ENCODE measurements at regions not wholly inside any gene's neighbourhood (a gene's known extent, or its start where the extent isn't known, plus 50 kb on each side); places are given as distances from the start of the nearest gene placed in this dataset.

DNA sequence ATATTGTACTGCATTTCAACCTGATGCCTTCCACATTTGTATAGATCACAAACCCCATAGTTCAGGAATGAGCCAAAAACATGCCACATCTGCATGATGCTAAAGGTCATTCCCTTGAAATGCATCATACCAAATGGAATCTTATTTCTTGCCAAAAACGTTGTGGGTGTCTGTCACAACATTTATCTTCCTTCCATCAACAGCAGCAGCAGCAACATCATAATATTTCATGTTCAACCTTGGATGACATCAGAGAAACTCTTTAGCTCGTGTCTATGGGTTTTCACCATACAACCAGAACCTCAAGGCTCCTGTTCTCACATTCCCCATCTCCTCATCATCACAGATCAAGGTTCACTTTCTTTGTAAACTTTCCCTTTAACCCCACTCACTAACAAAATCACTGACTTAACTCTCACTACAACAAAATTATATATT, 221.3 kb upstream of the CTAGE1 start:
- no peaks in the 10 kb centered on the region for H4K20me1 ChIP-seq (ENCODE audit: insufficient read depth)
- no peaks in the 10 kb centered on the region for H3K9me2 ChIP-seq (ENCODE audit: insufficient read depth, low read length)
- no peaks in the 10 kb centered on the region for H3K9me3 ChIP-seq (ENCODE audit: low read length)
- TF ChIP-seq EP300 (conservative IDR thresholded peaks at IDR 0.05; ENCODE audit: poor library complexity, severe bottlenecking) (no peak), SMC3 (conservative IDR thresholded peaks at IDR 0.05; ENCODE audit: poor library complexity) (no peak), POLR2AphosphoS5 (IDR thresholded peaks at IDR 0.05) (no peak), MXI1 (conservative IDR thresholded peaks at IDR 0.05; ENCODE audit: poor library complexity, severe bottlenecking) (no peak), EZH2 (IDR thresholded peaks at IDR 0.05; ENCODE audit: borderline replicate concordance, insufficient read depth, low read length, poor library complexity, severe bottlenecking) (no peak), TAF1 (IDR thresholded peaks at IDR 0.05; ENCODE audit: low read depth) (no peak), RAD21 (conservative IDR thresholded peaks at IDR 0.05) (no peak)
- TF ChIP-seq, protein P1, sequence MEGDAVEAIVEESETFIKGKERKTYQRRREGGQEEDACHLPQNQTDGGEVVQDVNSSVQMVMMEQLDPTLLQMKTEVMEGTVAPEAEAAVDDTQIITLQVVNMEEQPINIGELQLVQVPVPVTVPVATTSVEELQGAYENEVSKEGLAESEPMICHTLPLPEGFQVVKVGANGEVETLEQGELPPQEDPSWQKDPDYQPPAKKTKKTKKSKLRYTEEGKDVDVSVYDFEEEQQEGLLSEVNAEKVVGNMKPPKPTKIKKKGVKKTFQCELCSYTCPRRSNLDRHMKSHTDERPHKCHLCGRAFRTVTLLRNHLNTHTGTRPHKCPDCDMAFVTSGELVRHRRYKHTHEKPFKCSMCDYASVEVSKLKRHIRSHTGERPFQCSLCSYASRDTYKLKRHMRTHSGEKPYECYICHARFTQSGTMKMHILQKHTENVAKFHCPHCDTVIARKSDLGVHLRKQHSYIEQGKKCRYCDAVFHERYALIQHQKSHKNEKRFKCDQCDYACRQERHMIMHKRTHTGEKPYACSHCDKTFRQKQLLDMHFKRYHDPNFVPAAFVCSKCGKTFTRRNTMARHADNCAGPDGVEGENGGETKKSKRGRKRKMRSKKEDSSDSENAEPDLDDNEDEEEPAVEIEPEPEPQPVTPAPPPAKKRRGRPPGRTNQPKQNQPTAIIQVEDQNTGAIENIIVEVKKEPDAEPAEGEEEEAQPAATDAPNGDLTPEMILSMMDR (IDR thresholded peaks at IDR 0.05; ENCODE audit: poor library complexity, severe bottlenecking), result no peak
- TF ChIP-seq, protein P2, sequence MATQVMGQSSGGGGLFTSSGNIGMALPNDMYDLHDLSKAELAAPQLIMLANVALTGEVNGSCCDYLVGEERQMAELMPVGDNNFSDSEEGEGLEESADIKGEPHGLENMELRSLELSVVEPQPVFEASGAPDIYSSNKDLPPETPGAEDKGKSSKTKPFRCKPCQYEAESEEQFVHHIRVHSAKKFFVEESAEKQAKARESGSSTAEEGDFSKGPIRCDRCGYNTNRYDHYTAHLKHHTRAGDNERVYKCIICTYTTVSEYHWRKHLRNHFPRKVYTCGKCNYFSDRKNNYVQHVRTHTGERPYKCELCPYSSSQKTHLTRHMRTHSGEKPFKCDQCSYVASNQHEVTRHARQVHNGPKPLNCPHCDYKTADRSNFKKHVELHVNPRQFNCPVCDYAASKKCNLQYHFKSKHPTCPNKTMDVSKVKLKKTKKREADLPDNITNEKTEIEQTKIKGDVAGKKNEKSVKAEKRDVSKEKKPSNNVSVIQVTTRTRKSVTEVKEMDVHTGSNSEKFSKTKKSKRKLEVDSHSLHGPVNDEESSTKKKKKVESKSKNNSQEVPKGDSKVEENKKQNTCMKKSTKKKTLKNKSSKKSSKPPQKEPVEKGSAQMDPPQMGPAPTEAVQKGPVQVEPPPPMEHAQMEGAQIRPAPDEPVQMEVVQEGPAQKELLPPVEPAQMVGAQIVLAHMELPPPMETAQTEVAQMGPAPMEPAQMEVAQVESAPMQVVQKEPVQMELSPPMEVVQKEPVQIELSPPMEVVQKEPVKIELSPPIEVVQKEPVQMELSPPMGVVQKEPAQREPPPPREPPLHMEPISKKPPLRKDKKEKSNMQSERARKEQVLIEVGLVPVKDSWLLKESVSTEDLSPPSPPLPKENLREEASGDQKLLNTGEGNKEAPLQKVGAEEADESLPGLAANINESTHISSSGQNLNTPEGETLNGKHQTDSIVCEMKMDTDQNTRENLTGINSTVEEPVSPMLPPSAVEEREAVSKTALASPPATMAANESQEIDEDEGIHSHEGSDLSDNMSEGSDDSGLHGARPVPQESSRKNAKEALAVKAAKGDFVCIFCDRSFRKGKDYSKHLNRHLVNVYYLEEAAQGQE (IDR thresholded peaks at IDR 0.05; ENCODE audit: borderline replicate concordance), result no peak
- no peaks in the 10 kb centered on the region for H3F3A ChIP-seq (ENCODE audit: insufficient read depth, low read length, poor library complexity, severe bottlenecking)
- no peaks in the 10 kb centered on the region for H3K79me2 ChIP-seq (replicated peaks; ENCODE audit: insufficient read depth, low read length)
- H3K9ac ChIP-seq (ENCODE audit: low read length), result no peak overlapping the region
- H3K4me3 ChIP-seq (ENCODE audit: low read length), result no peak overlapping the region
- H3K36me3 ChIP-seq (ENCODE audit: insufficient read depth, low read length), result no peaks in the 10 kb centered on the region
- H3K4me2 ChIP-seq (ENCODE audit: low read length), result no peak overlapping the region
- no peaks in the 10 kb centered on the region for H3K27me3 ChIP-seq (ENCODE audit: insufficient read depth, low read depth, low read length)
- no peak overlapping the region for H3K27ac ChIP-seq (ENCODE audit: low read length)
- H2AFZ ChIP-seq (ENCODE audit: low read depth, low read length), result no peak overlapping the region

DNA sequence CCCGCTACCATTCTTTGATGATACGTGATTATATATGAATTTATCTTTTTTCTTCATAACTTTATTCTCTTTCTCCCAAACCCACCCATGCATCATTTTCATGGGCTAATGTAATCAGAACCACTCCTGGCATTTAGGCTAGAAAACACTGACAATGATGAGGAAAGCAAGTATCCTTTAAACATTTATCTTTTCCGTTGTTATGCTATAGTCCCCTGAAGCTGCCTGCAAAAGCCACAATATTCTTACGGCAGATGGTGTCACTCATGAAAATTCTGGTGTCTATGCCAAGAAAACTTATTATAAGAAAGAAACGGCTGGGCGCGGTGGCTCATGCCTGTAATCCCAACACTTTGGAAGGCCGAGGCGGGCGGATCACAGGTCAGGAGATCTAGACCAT, 221.8 kb upstream of the CTAGE1 start:
- Histone ChIP-seq H3K36me3 (ENCODE audit: insufficient read depth, low read length) (no peaks in the 10 kb centered on the region), H3K27me3 (ENCODE audit: insufficient read depth, low read depth, low read length) (no peaks in the 10 kb centered on the region), H3K9me2 (ENCODE audit: insufficient read depth, low read length) (no peaks in the 10 kb centered on the region), H3K9me3 (ENCODE audit: low read length) (no peaks in the 10 kb centered on the region), H2AFZ (ENCODE audit: low read depth, low read length) (no peak overlapping the region), H3K4me3 (ENCODE audit: low read length) (no peak overlapping the region), H3K4me2 (ENCODE audit: low read length) (no peak overlapping the region), H3F3A (ENCODE audit: insufficient read depth, low read length, poor library complexity, severe bottlenecking) (no peaks in the 10 kb centered on the region), H3K9ac (ENCODE audit: low read length) (no peak overlapping the region), H3K79me2 (replicated peaks; ENCODE audit: insufficient read depth, low read length) (no peaks in the 10 kb centered on the region), H4K20me1 (ENCODE audit: insufficient read depth) (no peaks in the 10 kb centered on the region), H3K27ac (ENCODE audit: low read length) (no peak overlapping the region)
- TF ChIP-seq POLR2AphosphoS5 (IDR thresholded peaks at IDR 0.05), result no peak
- TF ChIP-seq EP300 (conservative IDR thresholded peaks at IDR 0.05; ENCODE audit: poor library complexity, severe bottlenecking), result no peak
- TF ChIP-seq RAD21 (conservative IDR thresholded peaks at IDR 0.05), result no peak
- TF ChIP-seq, protein P2 (IDR thresholded peaks at IDR 0.05; ENCODE audit: borderline replicate concordance), result no peak
- no peak for TF ChIP-seq TAF1 (IDR thresholded peaks at IDR 0.05; ENCODE audit: low read depth)
- TF ChIP-seq EZH2 (IDR thresholded peaks at IDR 0.05; ENCODE audit: borderline replicate concordance, insufficient read depth, low read length, poor library complexity, severe bottlenecking), result no peak
- no peak for TF ChIP-seq MXI1 (conservative IDR thresholded peaks at IDR 0.05; ENCODE audit: poor library complexity, severe bottlenecking)
- TF ChIP-seq SMC3 (conservative IDR thresholded peaks at IDR 0.05; ENCODE audit: poor library complexity), result no peak
- TF ChIP-seq, protein P1 (IDR thresholded peaks at IDR 0.05; ENCODE audit: poor library complexity, severe bottlenecking), result no peak

Data from neural cell (in vitro differentiated cells).